A673 (cell line): ENCODE measurements at regions not wholly inside any gene's neighbourhood (a gene's known extent, or its start where the extent isn't known, plus 50 kb on each side); places are given as distances from the start of the nearest gene placed in this dataset.

ENCODE experiments used
- BruUV-seq: library from RNA; stranded (reverse); fragments of 400-500 nt; replicated peaks from 2 replicates; lab custom pipeline; 2021; lab: Mats Ljungman, UMichigan
- CTCF ChIA-PET: fragments of 300-600 bp; sonication (Branson Sonifier 250); formaldehyde crosslinking; loops from one replicate; lab custom pipeline; 2022; ENCODE audit warnings: antibody characterized with exemption; lab: Charles Lee
- POLR2A ChIA-PET: fragments of 300-600 bp; sonication (Branson Sonifier 250); formaldehyde crosslinking; loops from one replicate; lab custom pipeline; 2022; ENCODE audit warnings: antibody characterized with exemption; ENCODE audit not compliant: low non-redundant PET; lab: Charles Lee
- DNase-seq: peaks from one replicate; pipeline ENCODE4 v3.0.0-alpha.2; 2015; ENCODE audit warnings: low spot score
- H3K27ac ChIP-seq: fragments of 200-600 bp; sonication (generic); 2 replicates; pipeline ENCODE4 v1.5.1; 2016; ENCODE audit warnings: mixed run types, low read depth, mild to moderate bottlenecking, mixed read lengths, antibody characterized with exemption, low read length; ENCODE audit not compliant: poor library complexity, severe bottlenecking
- H3K27me3 ChIP-seq: fragments of 200-600 bp; sonication (generic); replicated peaks from 2 replicates; pipeline ENCODE4 v1.6.1; 2017; ENCODE audit warnings: mixed run types, low read depth, mild to moderate bottlenecking, mixed read lengths, antibody characterized with exemption, low read length; ENCODE audit not compliant: insufficient read depth, poor library complexity
- H3K36me3 ChIP-seq: fragments of 200-600 bp; sonication (generic); 2 replicates; pipeline ENCODE4 v1.6.1; 2016; ENCODE audit warnings: mixed run types, mild to moderate bottlenecking, mixed read lengths, antibody characterized with exemption, low read length; ENCODE audit not compliant: insufficient read depth, poor library complexity, severe bottlenecking
- H3K4me1 ChIP-seq: fragments of 200-600 bp; sonication (generic); 2 replicates; pipeline ENCODE4 v1.6.1; 2017; ENCODE audit warnings: mixed run types, mild to moderate bottlenecking, mixed read lengths, antibody characterized with exemption, low read length; ENCODE audit not compliant: insufficient read depth, poor library complexity, severe bottlenecking
- H3K4me3 ChIP-seq: fragments of 200-600 bp; sonication (generic); 2 replicates; pipeline ENCODE4 v1.5.1; 2016; ENCODE audit warnings: low read depth, mixed run types, mild to moderate bottlenecking, mixed read lengths, low read length; ENCODE audit not compliant: poor library complexity, severe bottlenecking
- H3K9me3 ChIP-seq: fragments of 200-600 bp; sonication (generic); 2 replicates; pipeline ENCODE4 v1.6.1; 2016; ENCODE audit warnings: mixed run types, low read depth, mild to moderate bottlenecking, mixed read lengths, antibody characterized with exemption, low read length; ENCODE audit not compliant: poor library complexity, severe bottlenecking
- CTCF ChIP-seq: fragments of 300-800, 200-600 bp; sonication (generic); conservative IDR thresholded peaks from 2 replicates; pipeline ENCODE4 v1.5.1; 2017; ENCODE audit warnings: low read depth, mild to moderate bottlenecking, antibody characterized with exemption, low read length, moderate library complexity, mixed read lengths
- EZH2 ChIP-seq: fragments of 200-600 bp; sonication (generic); IDR thresholded peaks from 2 replicates; pipeline ENCODE4 v1.6.1; 2017; ENCODE audit warnings: borderline replicate concordance, low read depth, mild to moderate bottlenecking, mixed read lengths, antibody characterized with exemption, low read length; ENCODE audit not compliant: poor library complexity, severe bottlenecking
- intact Hi-C: fragments of 100-400 bp; cut with micrococcal nuclease; formaldehyde crosslinking; loops from one replicate; pipeline ENCODE4 v1.10.0; 2022; ENCODE audit not compliant: unreplicated experiment

GRCh38 chr15:54840621-54841398 lies 355.9 kb downstream of the RSL24D1 start:
- intact Hi-C loops: no loop called here
- Histone ChIP-seq H3K36me3 (no peaks in the 10 kb centered on the region), H3K27me3 (no peaks in the 10 kb centered on the region), H3K9me3 (no peaks in the 10 kb centered on the region), H3K27ac (no peak overlapping the region), H3K4me3 (no peak overlapping the region), H3K4me1 (no peaks in the 10 kb centered on the region)
- POLR2A ChIA-PET: no interaction called here
- no peak for TF ChIP-seq CTCF
- TF ChIP-seq EZH2: no peak
- no TSS peak for BruUV-seq
- DNase-seq: no peak
- CTCF ChIA-PET: no interaction called here

- Histone ChIP-seq H3K4me3 (no peak overlapping the region), H3K4me1 (no peaks in the 10 kb centered on the region), H3K27ac (no peak overlapping the region), H3K36me3 (no peaks in the 10 kb centered on the region), H3K9me3 (no peaks in the 10 kb centered on the region), H3K27me3 (no peaks in the 10 kb centered on the region)
- intact Hi-C loops: no loop called here
- TF ChIP-seq EZH2 (no peak), CTCF (no peak)
- POLR2A ChIA-PET: no interaction called here
- no TSS peak for BruUV-seq
- CTCF ChIA-PET: no interaction called here
- DNase-seq: no peak
Measured at GRCh38 chr15:54839379-54839778, 357.4 kb downstream of the RSL24D1 start.

GRCh38 chr15:54836052-54836795 lies 360.5 kb downstream of the RSL24D1 start:
- intact Hi-C loops: no loop called here
- no peak for DNase-seq
- H3K27ac ChIP-seq: no peak overlapping the region
- H3K27me3 ChIP-seq: no peaks in the 10 kb centered on the region
- no peak for TF ChIP-seq CTCF
- no peak for TF ChIP-seq EZH2
- no peaks in the 10 kb centered on the region for H3K9me3 ChIP-seq
- no peaks in the 10 kb centered on the region for H3K4me1 ChIP-seq
- BruUV-seq: no TSS peak
- CTCF ChIA-PET: no interaction called here
- no peaks in the 10 kb centered on the region for H3K36me3 ChIP-seq
- no peak overlapping the region for H3K4me3 ChIP-seq
- POLR2A ChIA-PET: no interaction called here
